Activated CD4-positive, alpha-beta T cell treated with anti-CD3 and anti-CD28 coated beads, Interleukin-2, amount 50 U/mL, for 16 hours (primary cell): ENCODE measurements at regions not wholly inside any gene's neighbourhood (a gene's known extent, or its start where the extent isn't known, plus 50 kb on each side); places are given as distances from the start of the nearest gene placed in this dataset.
A peak's percentile ranks its signal among the peaks of the same experiment; 100 is the strongest.
"Not testable (repeated sequence)": the region's sequence is repeated elsewhere in the genome, so short reads cannot be mapped to it uniquely, and the experiment has no call there.

Source experiments
- DNase-seq: peaks from one replicate; pipeline ENCODE4 v3.0.0-alpha.2; 2020

DNA sequence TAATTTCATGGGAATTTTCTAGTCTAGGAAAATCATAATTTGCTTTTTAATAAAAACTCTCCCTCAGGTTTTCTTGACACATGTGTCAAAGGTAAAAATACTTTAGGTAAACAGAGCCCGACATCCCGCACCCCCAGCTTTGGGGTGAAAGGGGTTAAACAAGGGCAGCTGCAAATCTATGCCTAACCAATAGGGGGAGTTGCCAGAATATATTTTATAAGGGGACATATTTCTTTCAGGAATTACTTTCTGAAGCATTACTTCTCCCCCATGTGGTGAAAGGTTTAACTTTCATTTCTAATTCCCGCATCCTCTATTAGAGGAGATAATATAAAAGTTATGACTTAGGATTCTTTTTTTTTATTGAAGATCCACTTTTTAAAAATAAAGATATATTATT, 53.9 kb upstream of the HEPH start:
- DNase-seq, result peak; percentile 25

- DNase-seq, result not testable (repeated sequence)
Observed at GRCh38 chrX:66107860-66108259, 56.2 kb upstream of the HEPH start.

DNA sequence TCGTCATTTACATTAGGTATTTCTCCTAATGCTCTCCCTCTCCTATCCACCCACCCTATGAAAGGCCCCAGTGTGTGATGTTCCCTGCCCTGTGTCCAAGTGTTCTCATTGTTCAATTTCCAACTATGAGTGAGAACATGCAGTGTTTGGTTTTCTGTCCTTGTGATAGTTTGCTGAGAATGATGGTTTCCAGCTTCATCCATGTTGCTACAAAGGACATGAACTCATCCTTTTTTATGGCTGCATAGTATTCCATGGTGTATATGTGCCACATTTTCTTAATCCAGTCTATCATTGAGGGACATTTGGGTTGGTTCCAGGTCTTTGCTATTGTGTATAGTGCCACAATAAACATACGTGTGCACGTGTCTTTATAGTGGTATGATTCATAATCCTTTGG, 61.6 kb upstream of the HEPH start:
- DNase-seq, result not testable (repeated sequence)

DNA sequence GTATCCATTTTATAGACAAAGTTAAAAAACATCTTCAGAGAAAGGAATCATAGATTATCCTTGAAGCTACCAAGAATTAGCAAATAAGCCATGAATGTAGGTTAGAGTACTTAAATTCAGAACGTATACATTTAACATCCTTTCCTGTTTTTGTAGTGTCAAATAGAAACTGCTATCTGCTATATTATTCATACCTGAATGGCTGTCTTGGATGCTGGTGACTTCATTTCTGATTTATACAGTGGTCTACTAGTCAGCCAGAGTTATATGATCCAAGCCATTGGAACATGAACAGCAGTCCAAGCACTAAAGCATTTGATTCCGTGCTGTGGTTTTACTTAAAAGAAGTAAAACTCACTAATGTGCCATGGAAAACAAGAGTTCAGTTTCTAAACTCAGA, 58.3 kb upstream of the VSIG4 start:
- DNase-seq, result peak; percentile 5

DNA sequence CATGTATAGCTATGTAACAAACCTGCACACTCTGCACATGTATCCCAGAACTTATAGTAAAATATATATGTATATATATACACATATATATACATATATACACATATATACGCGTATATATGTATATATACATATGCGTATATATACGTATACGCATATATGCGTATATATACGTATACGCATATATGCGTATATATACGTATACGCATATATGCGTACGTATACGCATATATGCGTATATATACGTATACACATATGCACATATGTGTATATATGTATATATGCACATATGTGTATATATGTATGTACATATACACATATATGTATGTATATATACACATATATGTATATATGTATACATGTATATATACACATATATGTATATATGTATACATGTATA, 57.1 kb upstream of the VSIG4 start:
- DNase-seq, result not testable (repeated sequence)

DNA sequence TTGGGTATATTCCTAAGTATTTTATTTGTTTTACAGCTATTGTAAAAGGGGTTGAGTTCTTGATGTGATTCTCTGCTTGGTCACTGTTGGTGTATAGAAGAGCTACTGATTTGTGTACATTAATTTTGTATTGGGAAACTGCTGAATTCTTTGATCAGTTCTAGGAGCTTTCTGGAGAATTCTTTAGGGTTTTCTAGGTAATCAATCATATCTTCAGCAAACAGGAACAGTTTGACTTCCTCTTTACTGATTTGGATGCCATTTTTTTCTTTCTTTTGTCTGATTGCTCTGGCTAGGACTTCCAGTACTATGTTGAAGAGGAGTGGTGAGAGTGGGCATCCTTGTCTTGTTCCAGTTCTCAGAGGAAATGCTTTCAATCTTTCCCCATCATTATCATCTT, 50.1 kb upstream of the VSIG4 start:
- not testable (repeated sequence) for DNase-seq
